Neural cell (in vitro differentiated cells): ENCODE measurements at regions not wholly inside any gene's neighbourhood (a gene's known extent, or its start where the extent isn't known, plus 50 kb on each side); places are given as distances from the start of the nearest gene placed in this dataset.

Experiments used
- CTCF ChIP-seq: fragments of 450-650 bp; IDR thresholded peaks from 2 replicates; pipeline ENCODE4 v1.5.1; 2014; ENCODE audit warnings: antibody characterized with exemption, mild to moderate bottlenecking, moderate library complexity; ENCODE audit not compliant: poor library complexity, severe bottlenecking
- EP300 ChIP-seq: fragments of 450-650 bp; conservative IDR thresholded peaks from 2 replicates; pipeline ENCODE4 v1.6.1; 2014; ENCODE audit warnings: antibody characterized with exemption, mild to moderate bottlenecking, moderate library complexity; ENCODE audit not compliant: poor library complexity, severe bottlenecking
- EZH2 ChIP-seq: fragments of 200-600, 300-800 bp; shearing (Covaris generic), sonication (generic); IDR thresholded peaks from 2 replicates; pipeline ENCODE4 v1.6.1; 2014; ENCODE audit warnings: antibody characterized with exemption, low read length, borderline replicate concordance, mild to moderate bottlenecking; ENCODE audit not compliant: insufficient read depth, poor library complexity, severe bottlenecking
- POLR2AphosphoS5 ChIP-seq: IDR thresholded peaks from 2 replicates; pipeline ENCODE4 v1.6.1; 2012
- RAD21 ChIP-seq: fragments of 450-650 bp; conservative IDR thresholded peaks from 2 replicates; pipeline ENCODE4 v1.6.1; 2014; ENCODE audit warnings: antibody characterized with exemption, mild to moderate bottlenecking, moderate library complexity
- REST ChIP-seq: IDR thresholded peaks from 2 replicates; pipeline ENCODE4 v1.6.1; 2012; ENCODE audit warnings: borderline replicate concordance
- SMC3 ChIP-seq: fragments of 450-650 bp; conservative IDR thresholded peaks from 2 replicates; pipeline ENCODE4 v1.6.1; 2014; ENCODE audit warnings: antibody characterized with exemption, mild to moderate bottlenecking, moderate library complexity; ENCODE audit not compliant: poor library complexity
- TAF1 ChIP-seq: IDR thresholded peaks from 2 replicates; pipeline ENCODE4 v1.6.1; 2012; ENCODE audit warnings: low read depth

GRCh38 chr13:105342281-105342820 is 1193.1 kb downstream of the EFNB2 start:
- TF ChIP-seq CTCF (no peak), REST (no peak), EP300 (no peak), EZH2 (no peak), POLR2AphosphoS5 (no peak), SMC3 (no peak), RAD21 (no peak), TAF1 (no peak)
